HG02759 (cell line): ENCODE measurements at regions not wholly inside any gene's neighbourhood (a gene's known extent, or its start where the extent isn't known, plus 50 kb on each side); places are given as distances from the start of the nearest gene placed in this dataset.
A peak's percentile ranks its signal among the peaks of the same experiment; 100 is the strongest.
"Not testable (repeated sequence)": the region's sequence is repeated elsewhere in the genome, so short reads cannot be mapped to it uniquely, and the experiment has no call there.

Source experiments
- ATAC-seq: cut with Tn5 transposase; IDR thresholded peaks from one replicate; pipeline ENCODE4 v1.9.1; 2021; ENCODE audit warnings: mild to moderate bottlenecking, moderate library complexity; ENCODE audit not compliant: unreplicated experiment

DNA sequence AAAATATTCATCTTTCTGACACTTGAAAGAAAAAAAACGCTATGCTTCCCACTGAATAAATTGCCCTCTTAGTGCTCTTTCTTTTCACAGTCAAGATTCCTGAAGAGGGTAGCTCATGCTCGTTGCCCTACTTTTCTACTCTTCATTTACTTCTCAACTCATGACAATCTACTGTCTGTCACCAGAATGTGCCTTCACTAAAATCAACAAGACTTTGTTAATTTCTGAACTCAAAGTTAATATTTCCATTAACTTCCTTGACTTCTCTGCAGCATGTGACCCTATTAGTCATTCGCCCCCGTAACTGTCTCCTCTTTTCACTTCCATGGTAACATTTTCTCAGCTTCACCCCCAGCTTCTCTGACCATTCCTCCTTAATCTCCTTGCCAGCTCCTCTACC lies 98.9 kb upstream of the MAPRE2 start:
- no peak for ATAC-seq

GRCh38 chr18:34942975-34943374 lies 98.2 kb upstream of the MAPRE2 start:
- ATAC-seq = no peak

DNA sequence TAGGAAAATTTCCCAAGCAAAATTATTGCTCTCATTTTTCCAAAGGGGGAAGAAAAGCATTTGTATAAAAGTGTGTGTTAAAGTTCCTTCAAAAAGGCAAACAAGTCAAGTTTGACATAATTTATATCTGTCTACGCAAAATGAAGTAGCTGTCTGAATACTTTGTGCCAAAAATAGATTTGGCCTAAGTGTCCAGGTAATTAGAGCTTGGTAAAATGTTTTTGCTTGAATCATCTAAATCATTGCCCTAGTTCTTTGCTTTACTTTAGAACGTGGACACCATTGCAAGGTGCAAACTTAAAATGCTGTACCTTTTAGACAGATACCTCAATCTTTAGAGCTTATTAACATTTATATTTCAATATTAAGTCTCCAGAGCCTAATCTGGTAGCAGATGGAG lies 97.6 kb upstream of the MAPRE2 start:
- ATAC-seq = no peak

GRCh38 chr18:34947711-34948125 lies 93.5 kb upstream of the MAPRE2 start:
- ATAC-seq = no peak

DNA sequence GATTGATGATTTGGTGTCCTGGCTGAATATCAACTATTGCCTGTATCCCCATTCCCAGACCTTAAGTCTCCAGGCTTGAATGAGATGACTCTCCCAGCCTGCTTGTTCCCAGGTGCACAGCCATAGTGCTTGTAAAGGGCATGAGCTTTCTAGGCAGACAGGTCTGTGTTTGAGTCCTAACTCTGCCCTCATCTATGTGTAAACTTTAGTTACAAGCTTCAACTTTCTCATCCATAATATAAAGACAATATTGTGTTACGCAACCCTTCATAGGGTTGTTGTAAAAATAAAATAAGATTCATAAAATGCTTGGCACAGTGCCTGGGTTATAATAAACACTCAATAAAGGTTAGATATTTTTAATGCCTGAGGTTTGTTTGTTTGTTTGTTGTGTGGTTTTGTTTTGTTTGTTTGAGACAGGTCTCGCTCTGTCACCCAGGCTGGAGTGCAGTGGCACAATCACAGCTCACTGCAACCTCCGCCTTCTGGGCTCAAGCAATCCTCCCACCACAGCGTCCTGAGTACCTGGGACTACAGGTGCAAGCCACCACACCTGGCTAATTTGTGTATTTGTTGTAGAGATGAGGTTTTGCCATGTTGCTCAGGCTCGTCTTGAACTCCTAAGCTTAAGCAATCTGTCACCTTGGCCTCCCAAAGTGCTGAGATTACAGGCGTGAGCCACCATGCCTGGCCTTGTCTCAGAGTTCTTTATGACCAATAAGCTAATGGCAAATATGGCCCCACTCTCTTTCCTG lies 89.4 kb upstream of the MAPRE2 start:
- no peak for ATAC-seq

GRCh38 chr18:34953212-34953611 lies 88.0 kb upstream of the MAPRE2 start:
- no peak for ATAC-seq

DNA sequence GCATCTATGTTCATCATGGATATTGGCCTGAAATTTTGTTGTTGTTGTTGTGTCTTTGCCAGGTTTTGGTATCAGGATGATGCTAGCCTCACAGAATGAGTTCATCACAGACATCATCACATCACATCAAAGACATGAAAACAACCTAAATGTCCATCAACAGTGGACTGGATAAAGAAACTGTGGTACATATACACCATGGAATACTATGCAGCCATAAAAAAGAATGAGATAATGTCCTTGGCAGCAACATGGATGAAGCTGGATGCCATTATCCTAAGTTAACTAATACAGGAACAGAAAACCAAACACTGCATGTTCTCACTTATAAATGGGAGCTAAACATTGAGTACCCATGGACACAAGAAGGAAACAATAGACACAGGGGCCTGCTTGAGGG lies 85.7 kb upstream of the MAPRE2 start:
- ATAC-seq = not testable (repeated sequence)

DNA sequence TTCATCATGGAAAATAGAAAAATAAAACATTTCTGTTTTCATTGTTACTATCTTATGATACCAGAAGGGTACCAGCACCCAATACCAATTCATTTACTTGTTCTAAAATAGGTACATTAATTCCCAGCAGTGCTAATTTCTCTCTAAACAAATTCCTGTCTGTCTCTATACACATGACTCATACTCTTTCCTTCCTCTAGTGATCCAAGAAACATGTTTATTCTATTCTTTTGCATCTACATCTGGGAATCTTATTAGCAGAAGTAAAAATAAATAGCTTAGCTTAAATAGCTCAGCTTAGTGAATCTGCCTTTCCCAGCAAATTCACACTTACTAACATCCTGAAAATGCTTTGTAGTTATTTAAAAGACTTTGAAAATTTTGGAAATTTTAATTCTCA lies 84.5 kb upstream of the MAPRE2 start:
- no peak for ATAC-seq

GRCh38 chr18:34957119-34957863 lies 83.9 kb upstream of the MAPRE2 start:
- no peak for ATAC-seq

DNA sequence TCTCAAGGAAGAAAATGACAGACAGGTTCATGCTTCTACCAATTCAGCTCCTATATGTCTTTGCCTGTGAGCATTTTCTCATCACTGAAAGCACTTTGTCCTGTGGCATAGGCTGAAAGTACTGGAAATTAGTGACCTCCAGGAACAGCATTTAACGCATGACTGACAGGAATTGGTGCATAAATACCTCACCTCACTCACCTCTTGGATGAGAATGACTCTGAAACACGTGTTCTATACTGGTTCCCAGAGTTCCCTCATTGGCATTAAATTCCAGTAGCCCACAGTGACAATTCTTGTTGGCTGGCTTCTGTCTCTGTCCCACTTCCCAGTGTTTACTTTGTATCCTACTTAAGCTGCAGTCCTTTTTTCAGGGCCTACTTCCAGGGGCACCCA lies 83.4 kb upstream of the MAPRE2 start:
- no peak for ATAC-seq

DNA sequence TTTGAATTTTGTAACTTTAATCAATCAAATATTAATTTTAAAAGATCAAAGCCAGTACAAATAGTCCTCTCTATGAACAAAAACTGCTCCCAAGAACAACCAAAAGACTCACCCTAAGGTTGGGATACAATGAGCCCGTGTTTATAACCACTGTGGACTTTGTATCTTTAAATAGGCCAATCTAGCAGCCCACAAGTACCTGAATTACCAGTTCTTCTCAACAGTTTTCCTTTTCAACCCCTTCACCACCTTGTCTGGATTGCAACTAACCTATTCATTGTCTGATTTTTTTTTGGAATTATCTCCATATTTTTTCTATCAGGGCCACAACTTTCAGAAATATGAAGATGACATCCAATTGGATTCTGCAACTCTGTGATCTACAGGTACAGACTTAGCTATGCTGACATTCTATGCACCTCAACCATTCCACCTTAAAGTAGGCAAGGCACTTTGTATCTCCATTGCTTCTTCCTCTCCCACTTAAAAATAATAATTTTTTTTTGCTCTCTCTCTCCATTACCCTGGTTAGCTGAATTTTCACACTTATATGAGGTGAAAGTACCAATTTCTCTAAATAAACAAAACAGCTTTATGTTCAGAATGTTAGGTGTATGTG lies 81.9 kb upstream of the MAPRE2 start:
- ATAC-seq = no peak

- no peak for ATAC-seq
Observed at GRCh38 chr18:34959989-34960388, 81.2 kb upstream of the MAPRE2 start.

- ATAC-seq = no peak
Observed at GRCh38 chr18:34965108-34965507, 76.1 kb upstream of the MAPRE2 start.

DNA sequence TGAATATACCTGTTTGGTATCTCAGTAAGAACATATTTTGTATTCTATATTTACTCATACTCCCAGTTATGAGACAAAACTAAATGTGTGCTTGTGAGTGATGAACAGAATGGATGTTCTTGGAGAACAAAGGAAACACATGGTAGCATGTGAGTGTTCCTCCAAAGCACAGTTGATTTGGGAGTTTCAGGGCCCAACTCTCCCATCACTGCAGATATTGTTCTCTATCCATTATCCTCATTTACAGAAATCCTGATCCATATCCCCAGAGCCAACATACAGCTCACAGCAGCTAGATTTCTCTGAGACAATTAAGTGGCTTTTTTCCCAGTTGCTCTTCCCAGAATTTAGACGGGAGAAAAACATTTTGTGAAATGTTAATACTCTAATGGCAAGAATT lies 75.6 kb upstream of the MAPRE2 start:
- ATAC-seq = no peak

GRCh38 chr18:34970106-34970505 lies 71.1 kb upstream of the MAPRE2 start:
- no peak for ATAC-seq

DNA sequence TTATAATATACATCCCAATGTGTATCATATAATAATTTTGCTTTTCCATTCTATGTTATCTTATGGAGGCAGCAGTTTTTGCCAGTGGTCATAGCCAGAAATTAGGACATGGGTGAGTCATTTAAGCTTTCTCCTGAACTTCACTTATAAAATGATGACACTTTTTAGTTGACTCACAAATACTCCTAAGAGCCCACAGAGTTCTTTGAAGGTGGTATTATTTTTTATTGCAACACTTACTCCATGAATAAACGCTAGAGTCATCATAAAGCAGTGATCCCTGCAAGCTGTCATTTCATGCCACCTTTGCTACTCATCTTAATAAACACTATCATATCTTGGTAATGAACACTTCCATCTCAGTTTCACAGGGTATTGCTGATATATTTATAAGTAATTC lies 69.9 kb upstream of the MAPRE2 start:
- no peak for ATAC-seq

GRCh38 chr18:34972765-34973414 lies 68.3 kb upstream of the MAPRE2 start:
- no peak for ATAC-seq

GRCh38 chr18:34976123-34976522 lies 65.1 kb upstream of the MAPRE2 start:
- no peak for ATAC-seq

DNA sequence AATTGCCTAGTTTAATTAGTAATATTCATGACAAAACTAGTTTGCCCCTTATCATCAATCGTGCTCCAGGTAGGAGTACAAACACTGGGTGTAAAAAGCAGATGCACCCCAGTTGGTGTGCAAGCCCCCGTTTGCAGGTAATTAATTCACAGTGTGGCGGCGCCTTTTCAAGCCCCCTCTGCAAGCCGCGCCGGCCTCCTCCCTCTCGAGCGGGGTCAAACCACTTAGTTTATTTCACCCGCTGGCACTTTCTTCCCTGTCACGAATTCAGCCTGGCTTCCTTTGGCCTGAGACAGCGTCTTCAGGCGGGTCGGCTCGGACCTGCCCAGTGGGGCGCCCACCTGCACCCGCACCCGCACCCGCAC lies 64.7 kb upstream of the MAPRE2 start:
- no peak for ATAC-seq

- ATAC-seq = peak; percentile 74
Observed at GRCh38 chr18:34976899-34977837, 64.0 kb upstream of the MAPRE2 start.
